ENCODE measurements at regions not wholly inside any gene's neighbourhood (a gene's known extent, or its start where the extent isn't known, plus 50 kb on each side); places are given as distances from the start of the nearest gene placed in this dataset.
A peak's percentile ranks its signal among the peaks of the same experiment; 100 is the strongest.

- TF ChIP-seq CTCF (IDR thresholded peaks at IDR 0.05) (no peak), POLR2AphosphoS5 (IDR thresholded peaks at IDR 0.05) (no peak), POLR2A (IDR thresholded peaks at IDR 0.05) (no peak)
- H3K9me3 ChIP-seq = no peaks in the 10 kb centered on the region
- intact Hi-C loops (cut with DNase I) = no loop called here
- no peaks in the 10 kb centered on the region for H3K4me1 ChIP-seq (replicated peaks)
- WGBS = 73% methylated on average over 5 of the region's 5 CpGs
- no peaks in the 10 kb centered on the region for H3K27me3 ChIP-seq (replicated peaks; ENCODE audit: insufficient read depth)
- no peak for DNase-seq (ENCODE audit: low spot score)
- no peak overlapping the region for H3K4me3 ChIP-seq
- no peak overlapping the region for H3K27ac ChIP-seq
- H3K36me3 ChIP-seq = no peaks in the 10 kb centered on the region
Observed at GRCh38 chr5:3265131-3265885, 330.3 kb upstream of the IRX1 start.

- Histone ChIP-seq H3K36me3 (no peaks in the 10 kb centered on the region), H3K4me3 (no peak overlapping the region), H3K4me1 (replicated peaks) (no peaks in the 10 kb centered on the region), H3K27me3 (replicated peaks; ENCODE audit: insufficient read depth) (no peaks in the 10 kb centered on the region), H3K27ac (no peak overlapping the region), H3K9me3 (no peaks in the 10 kb centered on the region)
- intact Hi-C loops (cut with DNase I) = no loop called here
- no peak for TF ChIP-seq POLR2A (IDR thresholded peaks at IDR 0.05)
- no peak for TF ChIP-seq POLR2AphosphoS5 (IDR thresholded peaks at IDR 0.05)
- no peak for TF ChIP-seq CTCF (IDR thresholded peaks at IDR 0.05)
- peak; percentile 2 for DNase-seq (ENCODE audit: low spot score)
- 93% methylated on average over 4 of the region's 4 CpGs for WGBS
Observed at GRCh38 chr5:3262451-3262850, 333.2 kb upstream of the IRX1 start.

DNA sequence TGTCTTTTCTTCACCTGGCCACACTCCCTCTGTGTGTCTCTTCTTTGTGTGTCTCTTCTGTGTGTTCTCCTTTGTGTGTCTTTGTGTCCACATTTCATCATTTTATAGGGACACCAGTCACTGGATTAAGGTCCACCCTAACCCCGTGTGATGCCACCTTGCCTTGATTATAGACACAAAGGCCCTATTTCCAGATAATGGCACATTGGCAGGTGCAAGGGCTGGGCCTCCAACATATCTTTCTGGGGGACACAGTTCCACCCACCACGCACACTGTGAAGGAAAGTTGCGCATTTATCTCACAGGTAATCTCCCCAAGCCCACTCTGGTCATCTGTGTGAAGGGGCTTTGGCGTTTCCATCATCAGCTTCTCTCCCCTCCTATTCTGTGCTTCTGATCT is 334.6 kb upstream of the IRX1 start:
- Histone ChIP-seq H3K4me3 (no peak overlapping the region), H3K27ac (no peak overlapping the region), H3K36me3 (no peaks in the 10 kb centered on the region), H3K4me1 (replicated peaks) (no peaks in the 10 kb centered on the region), H3K9me3 (no peaks in the 10 kb centered on the region), H3K27me3 (replicated peaks; ENCODE audit: insufficient read depth) (no peaks in the 10 kb centered on the region)
- TF ChIP-seq POLR2AphosphoS5 (IDR thresholded peaks at IDR 0.05) = no peak
- no peak for TF ChIP-seq CTCF (IDR thresholded peaks at IDR 0.05)
- no peak for TF ChIP-seq POLR2A (IDR thresholded peaks at IDR 0.05)
- DNase-seq (ENCODE audit: low spot score) = peak; percentile 1
- intact Hi-C loops (cut with DNase I) = no loop called here
- WGBS = 97% methylated on average over 4 of the region's 4 CpGs

- H3K27ac ChIP-seq = no peak overlapping the region
- H3K9me3 ChIP-seq = no peaks in the 10 kb centered on the region
- no peak overlapping the region for H3K4me3 ChIP-seq
- no peaks in the 10 kb centered on the region for H3K4me1 ChIP-seq (replicated peaks)
- TF ChIP-seq POLR2A (IDR thresholded peaks at IDR 0.05) = no peak
- TF ChIP-seq POLR2AphosphoS5 (IDR thresholded peaks at IDR 0.05) = no peak
- TF ChIP-seq CTCF (IDR thresholded peaks at IDR 0.05) = no peak
- no peaks in the 10 kb centered on the region for H3K27me3 ChIP-seq (replicated peaks; ENCODE audit: insufficient read depth)
- DNase-seq (ENCODE audit: low spot score) = peak; percentile 2
- H3K36me3 ChIP-seq = no peaks in the 10 kb centered on the region
- 62% methylated on average over 9 of the region's 9 CpGs for WGBS
- intact Hi-C loops (cut with DNase I) = no loop called here
Observed at GRCh38 chr5:3258050-3258449, 337.6 kb upstream of the IRX1 start.

DNA sequence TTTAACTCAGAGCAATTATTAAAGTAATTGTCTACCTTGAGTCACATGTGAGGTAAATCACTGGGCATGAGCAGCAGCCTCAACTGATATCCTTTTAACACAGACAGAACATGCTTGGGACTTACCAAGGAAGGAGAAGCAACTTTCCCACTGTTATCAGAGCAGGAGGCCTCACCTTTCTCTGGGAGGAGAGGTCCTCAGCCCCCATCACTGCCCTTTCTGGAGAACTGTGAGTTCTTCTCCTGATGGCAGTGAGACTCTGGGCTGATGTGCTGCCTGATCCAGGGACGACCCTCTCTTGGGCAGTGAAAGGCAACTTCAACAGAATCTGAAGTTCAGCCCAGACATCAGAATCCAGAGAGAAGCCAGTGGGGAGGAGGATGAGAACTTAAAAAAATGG is 343.4 kb upstream of the IRX1 start:
- WGBS = 95% methylated on average over 1 of the region's 1 CpG
- Histone ChIP-seq H3K36me3 (no peaks in the 10 kb centered on the region), H3K27me3 (replicated peaks; ENCODE audit: insufficient read depth) (no peaks in the 10 kb centered on the region), H3K4me3 (no peak overlapping the region), H3K4me1 (replicated peaks) (no peaks in the 10 kb centered on the region), H3K27ac (no peak overlapping the region), H3K9me3 (no peaks in the 10 kb centered on the region)
- no peak for TF ChIP-seq POLR2AphosphoS5 (IDR thresholded peaks at IDR 0.05)
- TF ChIP-seq POLR2A (IDR thresholded peaks at IDR 0.05) = no peak
- no peak for TF ChIP-seq CTCF (IDR thresholded peaks at IDR 0.05)
- DNase-seq (ENCODE audit: low spot score) = peak; percentile 1
- intact Hi-C loops (cut with DNase I) = no loop called here
